ENCODE measurements at regions not wholly inside any gene's neighbourhood (a gene's known extent, or its start where the extent isn't known, plus 50 kb on each side); places are given as distances from the start of the nearest gene placed in this dataset.

GRCh38 chr5:68476854-68477253, 261.3 kb downstream of the PIK3R1 start:
- FAIRE-seq (no peak), DNase-seq (ENCODE audit: low spot score) (no peak)

GRCh38 chr5:68478301-68479095, 262.9 kb downstream of the PIK3R1 start:
- DNase-seq (ENCODE audit: low spot score): no peak

GRCh38 chr5:68479524-68479923, 264.0 kb downstream of the PIK3R1 start:
- no peak for FAIRE-seq
- DNase-seq (ENCODE audit: low spot score): no peak

More at GRCh38 chr5:68478301-68479095, 262.9 kb downstream of the PIK3R1 start:
- FAIRE-seq: no peak

- DNase-seq (ENCODE audit: low spot score): no peak
- no peak for FAIRE-seq
Observed at GRCh38 chr5:68480335-68480940, 264.9 kb downstream of the PIK3R1 start.

- no peak for FAIRE-seq
- DNase-seq (ENCODE audit: low spot score): no peak
Observed at GRCh38 chr5:68482199-68482598, 266.6 kb downstream of the PIK3R1 start.

GRCh38 chr5:68484307-68485068, 268.9 kb downstream of the PIK3R1 start:
- FAIRE-seq (no peak), DNase-seq (ENCODE audit: low spot score) (no peak)

GRCh38 chr5:68489556-68489955, 274.0 kb downstream of the PIK3R1 start:
- FAIRE-seq: no peak
- DNase-seq (ENCODE audit: low spot score): no peak

GRCh38 chr5:68490406-68490805, 274.9 kb downstream of the PIK3R1 start:
- FAIRE-seq: no peak
- DNase-seq (ENCODE audit: low spot score): no peak

- DNase-seq (ENCODE audit: low spot score) (no peak), FAIRE-seq (no peak)
Observed at GRCh38 chr5:68494771-68495170, 279.2 kb downstream of the PIK3R1 start.

- FAIRE-seq (no peak), DNase-seq (ENCODE audit: low spot score) (no peak)
Observed at GRCh38 chr5:68499987-68500386, 284.4 kb downstream of the PIK3R1 start.

- DNase-seq (ENCODE audit: low spot score): no peak
- FAIRE-seq: no peak
Observed at GRCh38 chr5:68500813-68501212, 285.3 kb downstream of the PIK3R1 start.

- FAIRE-seq: no peak
- no peak for DNase-seq (ENCODE audit: low spot score)
Observed at GRCh38 chr5:68502531-68502930, 287.0 kb downstream of the PIK3R1 start.

GRCh38 chr5:68504306-68504705, 288.8 kb downstream of the PIK3R1 start:
- DNase-seq (ENCODE audit: low spot score) (no peak), FAIRE-seq (no peak)

- FAIRE-seq: no peak
- DNase-seq (ENCODE audit: low spot score): peak; percentile 32
Observed at GRCh38 chr5:68505917-68506860, 290.6 kb downstream of the PIK3R1 start.

GRCh38 chr5:68515514-68515913, 300.0 kb downstream of the PIK3R1 start:
- DNase-seq (ENCODE audit: low spot score): no peak
- no peak for FAIRE-seq

- FAIRE-seq: no peak
Observed at GRCh38 chr5:68518286-68518685, 302.7 kb downstream of the PIK3R1 start.

GRCh38 chr5:68519143-68519542, 303.6 kb downstream of the PIK3R1 start:
- DNase-seq (ENCODE audit: low spot score): no peak
- FAIRE-seq: no peak

More at GRCh38 chr5:68518286-68518685, 302.7 kb downstream of the PIK3R1 start:
- no peak for DNase-seq (ENCODE audit: low spot score)

- FAIRE-seq: no peak
- no peak for DNase-seq (ENCODE audit: low spot score)
Observed at GRCh38 chr5:68521776-68522175, 306.2 kb downstream of the PIK3R1 start.

- FAIRE-seq (no peak), DNase-seq (ENCODE audit: low spot score) (no peak)
Observed at GRCh38 chr5:68522863-68523262, 307.3 kb downstream of the PIK3R1 start.

GRCh38 chr5:68528821-68529273, 313.3 kb downstream of the PIK3R1 start:
- no peak for FAIRE-seq
- peak; percentile 81 for DNase-seq (ENCODE audit: low spot score)

- peak; percentile 23 for DNase-seq (ENCODE audit: low spot score)
- FAIRE-seq: no peak
Observed at GRCh38 chr5:68529581-68529980, 314.0 kb downstream of the PIK3R1 start.

Measured in RCC 7860 (cell line).